ENCODE measurements at regions not wholly inside any gene's neighbourhood (a gene's known extent, or its start where the extent isn't known, plus 50 kb on each side); places are given as distances from the start of the nearest gene placed in this dataset.
"Not testable (repeated sequence)": the region's sequence is repeated elsewhere in the genome, so short reads cannot be mapped to it uniquely, and the experiment has no call there.

DNA sequence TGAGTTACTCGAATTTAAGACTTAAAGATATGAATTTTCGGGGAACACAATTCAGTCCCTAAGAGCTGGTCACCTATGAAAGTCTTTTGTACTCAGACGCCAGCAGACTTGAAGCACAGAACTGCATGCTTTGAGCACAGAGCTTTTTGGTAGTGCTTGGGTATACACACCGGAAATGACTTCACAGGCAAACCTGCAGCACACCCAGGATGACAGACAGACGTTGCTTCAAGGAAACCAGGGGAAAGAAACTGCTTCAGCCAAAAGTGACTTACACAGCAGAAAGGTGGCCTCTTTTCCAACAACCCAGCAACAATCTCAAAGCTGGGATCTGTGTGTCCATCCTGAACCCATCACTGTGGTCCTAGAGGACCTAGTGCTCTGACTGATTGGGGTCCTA is 975.1 kb downstream of the AACS start:
- H3K4me3 ChIP-seq (ENCODE audit: severe bottlenecking): no peak overlapping the region
- no peaks in the 10 kb centered on the region for H3K27me3 ChIP-seq (ENCODE audit: insufficient read depth, poor library complexity, severe bottlenecking)
- H3K4me1 ChIP-seq (ENCODE audit: insufficient read depth, poor library complexity, severe bottlenecking): no peaks in the 10 kb centered on the region
- DNase-seq (ENCODE audit: low spot score): no peak
- H3K9me3 ChIP-seq (ENCODE audit: severe bottlenecking): no peaks in the 10 kb centered on the region
- H3K36me3 ChIP-seq (ENCODE audit: low read depth): no peaks in the 10 kb centered on the region
- H3K27ac ChIP-seq (ENCODE audit: poor library complexity, severe bottlenecking): no peak overlapping the region
- ATAC-seq (ENCODE audit: low read depth): no peak
- TF ChIP-seq, protein P1, sequence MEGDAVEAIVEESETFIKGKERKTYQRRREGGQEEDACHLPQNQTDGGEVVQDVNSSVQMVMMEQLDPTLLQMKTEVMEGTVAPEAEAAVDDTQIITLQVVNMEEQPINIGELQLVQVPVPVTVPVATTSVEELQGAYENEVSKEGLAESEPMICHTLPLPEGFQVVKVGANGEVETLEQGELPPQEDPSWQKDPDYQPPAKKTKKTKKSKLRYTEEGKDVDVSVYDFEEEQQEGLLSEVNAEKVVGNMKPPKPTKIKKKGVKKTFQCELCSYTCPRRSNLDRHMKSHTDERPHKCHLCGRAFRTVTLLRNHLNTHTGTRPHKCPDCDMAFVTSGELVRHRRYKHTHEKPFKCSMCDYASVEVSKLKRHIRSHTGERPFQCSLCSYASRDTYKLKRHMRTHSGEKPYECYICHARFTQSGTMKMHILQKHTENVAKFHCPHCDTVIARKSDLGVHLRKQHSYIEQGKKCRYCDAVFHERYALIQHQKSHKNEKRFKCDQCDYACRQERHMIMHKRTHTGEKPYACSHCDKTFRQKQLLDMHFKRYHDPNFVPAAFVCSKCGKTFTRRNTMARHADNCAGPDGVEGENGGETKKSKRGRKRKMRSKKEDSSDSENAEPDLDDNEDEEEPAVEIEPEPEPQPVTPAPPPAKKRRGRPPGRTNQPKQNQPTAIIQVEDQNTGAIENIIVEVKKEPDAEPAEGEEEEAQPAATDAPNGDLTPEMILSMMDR (IDR thresholded peaks at IDR 0.05; ENCODE audit: poor library complexity, severe bottlenecking): no peak

DNA sequence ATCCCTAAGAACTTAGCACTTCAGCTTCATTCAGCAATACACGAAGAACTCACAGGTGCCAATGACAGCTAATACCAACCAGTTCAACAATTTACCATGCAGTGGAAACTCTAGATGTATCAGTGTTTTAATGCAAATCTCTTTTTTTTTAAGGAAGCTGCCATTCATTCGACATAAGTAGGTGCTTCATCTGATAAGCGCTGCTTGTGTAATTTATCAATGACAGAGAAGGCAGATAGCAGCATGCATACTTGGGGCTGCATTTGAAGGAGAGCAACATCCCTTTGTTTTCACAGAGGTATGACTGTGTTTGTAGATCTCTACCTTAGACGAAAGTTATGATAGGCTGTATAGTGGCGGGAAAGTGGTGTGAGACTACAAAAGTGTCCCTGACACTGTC is 977.1 kb downstream of the AACS start:
- Histone ChIP-seq H3K9me3 (ENCODE audit: severe bottlenecking) (no peaks in the 10 kb centered on the region), H3K36me3 (ENCODE audit: low read depth) (no peaks in the 10 kb centered on the region), H3K27ac (ENCODE audit: poor library complexity, severe bottlenecking) (no peak overlapping the region), H3K27me3 (ENCODE audit: insufficient read depth, poor library complexity, severe bottlenecking) (no peaks in the 10 kb centered on the region), H3K4me1 (ENCODE audit: insufficient read depth, poor library complexity, severe bottlenecking) (no peaks in the 10 kb centered on the region), H3K4me3 (ENCODE audit: severe bottlenecking) (no peak overlapping the region)
- TF ChIP-seq, protein P1 (IDR thresholded peaks at IDR 0.05; ENCODE audit: poor library complexity, severe bottlenecking): no peak
- no peak for ATAC-seq (ENCODE audit: low read depth)
- no peak for DNase-seq (ENCODE audit: low spot score)

GRCh38 chr12:126049501-126049900 is 984.3 kb downstream of the AACS start:
- H3K27ac ChIP-seq (ENCODE audit: poor library complexity, severe bottlenecking); H3K27me3 ChIP-seq (ENCODE audit: insufficient read depth, poor library complexity, severe bottlenecking); H3K4me3 ChIP-seq (ENCODE audit: severe bottlenecking); DNase-seq (ENCODE audit: low spot score); ATAC-seq (ENCODE audit: low read depth); H3K36me3 ChIP-seq (ENCODE audit: low read depth); H3K9me3 ChIP-seq (ENCODE audit: severe bottlenecking): not testable (repeated sequence)
- H3K4me1 ChIP-seq (ENCODE audit: insufficient read depth, poor library complexity, severe bottlenecking): peaks cover 19% of the 10 kb centered on the region

- Histone ChIP-seq H3K4me1 (ENCODE audit: insufficient read depth, poor library complexity, severe bottlenecking) (peaks cover 32% of the 10 kb centered on the region), H3K4me3 (ENCODE audit: severe bottlenecking) (no peak overlapping the region), H3K27ac (ENCODE audit: poor library complexity, severe bottlenecking) (peak overlapping the region; percentile 92), H3K27me3 (ENCODE audit: insufficient read depth, poor library complexity, severe bottlenecking) (no peaks in the 10 kb centered on the region), H3K36me3 (ENCODE audit: low read depth) (no peaks in the 10 kb centered on the region), H3K9me3 (ENCODE audit: severe bottlenecking) (no peaks in the 10 kb centered on the region)
- peak; percentile 84 for ATAC-seq (ENCODE audit: low read depth)
- DNase-seq (ENCODE audit: low spot score): peak; percentile 77
- TF ChIP-seq, protein P1 (IDR thresholded peaks at IDR 0.05; ENCODE audit: poor library complexity, severe bottlenecking): peak; percentile 74
These were observed 986.4 kb downstream of the AACS start for GRCh38 chr12:126051611-126052107.

DNA sequence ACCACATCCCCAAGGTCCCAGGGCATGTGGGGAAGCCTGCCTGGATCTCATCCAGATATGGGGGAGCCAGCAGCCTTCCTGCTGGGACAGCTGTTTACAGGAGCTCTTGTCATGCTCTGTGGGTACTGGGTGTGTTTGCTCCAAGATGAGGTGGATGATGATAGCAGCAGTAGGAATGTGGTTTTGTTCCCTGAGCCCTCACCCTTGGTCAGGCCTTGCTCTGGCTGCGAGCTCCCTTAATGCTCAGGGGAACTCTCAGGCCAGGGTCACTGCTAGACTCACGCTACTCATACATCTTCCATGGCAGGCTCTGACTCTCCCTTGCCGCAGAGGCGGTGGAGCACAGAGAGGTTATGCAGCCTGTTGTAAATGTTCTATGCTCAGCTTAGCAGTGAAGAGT is 990.3 kb downstream of the AACS start:
- Histone ChIP-seq H3K4me1 (ENCODE audit: insufficient read depth, poor library complexity, severe bottlenecking) (peaks cover 32% of the 10 kb centered on the region), H3K36me3 (ENCODE audit: low read depth) (no peaks in the 10 kb centered on the region), H3K27me3 (ENCODE audit: insufficient read depth, poor library complexity, severe bottlenecking) (no peaks in the 10 kb centered on the region), H3K4me3 (ENCODE audit: severe bottlenecking) (no peak overlapping the region), H3K27ac (ENCODE audit: poor library complexity, severe bottlenecking) (peak overlapping the region; percentile 58), H3K9me3 (ENCODE audit: severe bottlenecking) (no peaks in the 10 kb centered on the region)
- DNase-seq (ENCODE audit: low spot score) (peak; percentile 60), ATAC-seq (ENCODE audit: low read depth) (peak; percentile 77)
- TF ChIP-seq, protein P1 (IDR thresholded peaks at IDR 0.05; ENCODE audit: poor library complexity, severe bottlenecking): no peak
